ENCODE measurements at regions not wholly inside any gene's neighbourhood (a gene's known extent, or its start where the extent isn't known, plus 50 kb on each side); places are given as distances from the start of the nearest gene placed in this dataset.
A peak's percentile ranks its signal among the peaks of the same experiment; 100 is the strongest.
"Not testable (repeated sequence)": the region's sequence is repeated elsewhere in the genome, so short reads cannot be mapped to it uniquely, and the experiment has no call there.

GRCh38 chr1:238457610-238458009, 566.9 kb upstream of the ZP4 start:
- no peak for DNase-seq (ENCODE audit: low spot score)

- DNase-seq (ENCODE audit: low spot score): no peak
Observed at GRCh38 chr1:238451781-238452310, 561.1 kb upstream of the ZP4 start.

- no peak for DNase-seq (ENCODE audit: low spot score)
Observed at GRCh38 chr1:238450976-238451375, 560.3 kb upstream of the ZP4 start.

- no peak for DNase-seq (ENCODE audit: low spot score)
Observed at GRCh38 chr1:238443687-238444086, 553.0 kb upstream of the ZP4 start.

GRCh38 chr1:238439511-238439910, 548.8 kb upstream of the ZP4 start:
- no peak for DNase-seq (ENCODE audit: low spot score)

- no peak for DNase-seq (ENCODE audit: low spot score)
Observed at GRCh38 chr1:238438311-238439270, 547.9 kb upstream of the ZP4 start.

- not testable (repeated sequence) for DNase-seq (ENCODE audit: low spot score)
Observed at GRCh38 chr1:238429703-238430102, 539.0 kb upstream of the ZP4 start.

- DNase-seq (ENCODE audit: low spot score): no peak
Observed at GRCh38 chr1:238419209-238419608, 528.5 kb upstream of the ZP4 start.

GRCh38 chr1:238409932-238410331, 519.2 kb upstream of the ZP4 start:
- DNase-seq (ENCODE audit: low spot score): peak; percentile 68

- DNase-seq (ENCODE audit: low spot score): peak; percentile 97
Observed at GRCh38 chr1:238409191-238409850, 518.6 kb upstream of the ZP4 start.

- no peak for DNase-seq (ENCODE audit: low spot score)
Observed at GRCh38 chr1:238408737-238409136, 518.0 kb upstream of the ZP4 start.

GRCh38 chr1:238406098-238406860, 515.6 kb upstream of the ZP4 start:
- DNase-seq (ENCODE audit: low spot score): no peak

GRCh38 chr1:238404921-238405320, 514.2 kb upstream of the ZP4 start:
- DNase-seq (ENCODE audit: low spot score): no peak

GRCh38 chr1:238404481-238404880, 513.8 kb upstream of the ZP4 start:
- DNase-seq (ENCODE audit: low spot score): no peak

GRCh38 chr1:238401144-238401543, 510.4 kb upstream of the ZP4 start:
- DNase-seq (ENCODE audit: low spot score): no peak

GRCh38 chr1:238399558-238399957, 508.8 kb upstream of the ZP4 start:
- DNase-seq (ENCODE audit: low spot score): no peak

- DNase-seq (ENCODE audit: low spot score): no peak
Observed at GRCh38 chr1:238396140-238396539, 505.4 kb upstream of the ZP4 start.

- no peak for DNase-seq (ENCODE audit: low spot score)
Observed at GRCh38 chr1:238384381-238384780, 493.7 kb upstream of the ZP4 start.

- DNase-seq (ENCODE audit: low spot score): no peak
Observed at GRCh38 chr1:238380167-238380566, 489.4 kb upstream of the ZP4 start.

- not testable (repeated sequence) for DNase-seq (ENCODE audit: low spot score)
Observed at GRCh38 chr1:238379446-238379845, 488.7 kb upstream of the ZP4 start.

GRCh38 chr1:238377280-238377919, 486.7 kb upstream of the ZP4 start:
- DNase-seq (ENCODE audit: low spot score): no peak

- no peak for DNase-seq (ENCODE audit: low spot score)
Observed at GRCh38 chr1:238370599-238370998, 479.9 kb upstream of the ZP4 start.
